ENCODE measurements at regions not wholly inside any gene's neighbourhood (a gene's known extent, or its start where the extent isn't known, plus 50 kb on each side); places are given as distances from the start of the nearest gene placed in this dataset.

DNA sequence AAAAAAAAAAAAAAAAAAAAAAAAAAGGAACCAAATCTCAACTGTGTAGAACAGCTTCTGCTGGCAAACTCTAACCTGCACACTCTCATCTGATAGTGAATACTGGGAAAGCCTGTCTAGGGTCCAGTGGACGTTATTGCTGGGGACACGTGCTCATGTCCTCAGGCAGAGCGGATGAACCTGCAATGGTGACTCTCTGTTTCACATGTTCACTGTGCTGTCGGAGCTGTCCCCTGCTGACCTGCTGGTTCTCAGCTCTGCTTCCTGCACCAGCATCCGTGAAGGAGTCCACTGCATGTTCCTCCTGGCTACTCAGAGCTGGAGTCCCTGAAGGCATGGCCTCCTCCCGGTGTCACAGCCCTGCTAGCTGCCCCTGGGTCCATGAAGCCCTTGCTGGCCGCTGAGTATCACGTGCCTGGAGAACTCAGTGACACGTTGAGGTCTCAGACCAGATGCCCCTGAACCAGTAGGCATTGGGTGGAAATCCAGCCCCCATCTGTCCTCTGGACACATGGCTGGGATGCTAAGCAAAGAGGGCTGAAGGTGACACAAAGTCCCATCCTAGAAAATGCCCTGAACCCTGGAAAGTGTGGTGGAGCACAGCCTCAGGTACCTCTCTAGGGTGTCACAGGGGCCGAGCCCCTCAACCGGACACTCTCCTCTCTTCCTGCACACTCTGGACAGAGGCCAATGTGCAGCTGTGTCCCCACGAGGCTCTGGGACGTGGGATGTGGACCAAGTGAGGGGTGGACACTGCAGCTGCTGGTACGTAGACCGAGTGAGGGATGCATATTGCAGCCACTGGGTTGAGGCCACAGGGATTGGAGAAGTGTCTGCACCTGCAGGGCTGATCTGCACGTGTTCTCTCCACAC lies 54.9 kb upstream of the FRMD1 start:
- peak; percentile 13 for DNase-seq (ENCODE audit: low spot score)

GRCh38 chr6:168133168-168133561 lies 54.2 kb upstream of the FRMD1 start:
- DNase-seq (ENCODE audit: low spot score): peak; percentile 10

DNA sequence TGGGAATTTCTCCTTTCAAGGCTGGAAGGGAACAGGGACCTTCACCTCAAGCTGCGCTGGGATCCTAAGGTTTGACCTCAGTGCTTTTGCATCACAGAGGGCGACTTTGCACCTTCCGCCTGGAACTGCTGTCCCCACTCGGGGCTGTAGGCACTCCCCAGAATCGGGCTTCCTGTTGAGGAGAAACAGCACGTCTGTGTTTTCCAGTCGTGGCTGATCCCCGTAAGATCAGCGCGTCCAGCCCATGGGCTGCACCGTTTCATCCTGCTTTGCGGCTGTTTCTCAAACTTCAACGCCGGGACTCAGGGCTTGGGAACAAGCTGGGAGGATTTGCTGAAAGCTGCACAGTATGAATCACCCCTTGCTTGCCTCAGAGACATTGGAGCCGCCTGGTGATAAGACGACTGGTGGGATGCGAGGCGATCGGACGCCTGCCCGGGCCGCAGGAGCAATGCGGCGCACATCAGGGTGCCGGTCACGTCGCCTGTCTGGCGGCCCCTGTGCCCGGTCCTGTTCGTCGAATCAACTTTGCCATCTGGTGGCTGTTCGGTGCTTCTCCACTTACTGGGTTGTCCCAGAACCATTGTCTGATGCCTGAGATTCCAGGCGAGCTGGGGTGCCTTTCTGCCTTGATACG lies 53.6 kb upstream of the FRMD1 start:
- peak; percentile 73 for DNase-seq (ENCODE audit: low spot score)

DNA sequence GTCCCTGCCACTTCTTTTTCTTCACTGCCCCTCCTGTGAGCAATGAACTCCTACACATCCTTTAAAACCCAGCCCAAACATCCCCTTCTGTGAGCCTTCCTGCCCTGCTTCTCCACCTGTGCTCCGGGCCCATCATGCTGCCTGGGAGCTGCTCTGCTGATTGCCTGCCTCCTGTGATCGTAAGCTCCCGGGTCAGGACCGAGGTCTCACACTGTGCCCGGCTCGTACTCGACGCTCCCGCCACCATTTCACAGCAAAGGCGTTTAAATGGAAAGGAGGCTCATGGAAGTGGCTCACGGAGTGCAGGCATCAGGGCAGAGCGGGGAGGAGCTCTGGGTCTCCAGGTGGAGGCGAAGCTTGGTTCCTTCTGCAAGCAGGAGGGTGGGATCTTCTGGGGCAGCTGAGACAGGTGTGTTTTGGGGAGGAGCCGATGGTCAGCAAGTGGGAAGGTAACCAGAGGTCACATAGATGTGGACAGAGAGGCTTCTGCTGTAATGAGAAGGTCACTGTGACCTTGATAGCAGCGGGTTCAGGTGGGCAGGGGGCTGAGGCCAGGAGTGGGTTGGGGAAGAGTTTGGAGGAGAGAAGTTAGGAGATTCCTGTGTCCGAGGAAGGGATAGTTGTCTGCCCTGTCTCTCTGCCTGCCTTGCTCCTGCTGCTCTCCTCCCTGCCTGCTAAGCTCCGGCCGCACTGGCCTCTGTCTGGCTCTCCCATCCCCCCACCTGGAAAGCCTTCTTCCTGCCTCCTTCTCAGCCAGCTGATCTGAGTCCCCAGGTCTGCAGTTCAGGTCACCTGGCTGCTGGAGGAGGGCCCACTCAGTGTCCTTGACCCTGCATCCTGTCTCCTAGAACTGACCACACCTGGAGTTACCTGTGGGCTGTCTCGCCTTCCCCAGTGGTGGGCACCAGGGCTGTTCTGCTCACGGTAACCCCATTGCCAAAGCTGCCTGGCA lies 52.7 kb upstream of the FRMD1 start:
- peak; percentile 14 for DNase-seq (ENCODE audit: low spot score)

DNA sequence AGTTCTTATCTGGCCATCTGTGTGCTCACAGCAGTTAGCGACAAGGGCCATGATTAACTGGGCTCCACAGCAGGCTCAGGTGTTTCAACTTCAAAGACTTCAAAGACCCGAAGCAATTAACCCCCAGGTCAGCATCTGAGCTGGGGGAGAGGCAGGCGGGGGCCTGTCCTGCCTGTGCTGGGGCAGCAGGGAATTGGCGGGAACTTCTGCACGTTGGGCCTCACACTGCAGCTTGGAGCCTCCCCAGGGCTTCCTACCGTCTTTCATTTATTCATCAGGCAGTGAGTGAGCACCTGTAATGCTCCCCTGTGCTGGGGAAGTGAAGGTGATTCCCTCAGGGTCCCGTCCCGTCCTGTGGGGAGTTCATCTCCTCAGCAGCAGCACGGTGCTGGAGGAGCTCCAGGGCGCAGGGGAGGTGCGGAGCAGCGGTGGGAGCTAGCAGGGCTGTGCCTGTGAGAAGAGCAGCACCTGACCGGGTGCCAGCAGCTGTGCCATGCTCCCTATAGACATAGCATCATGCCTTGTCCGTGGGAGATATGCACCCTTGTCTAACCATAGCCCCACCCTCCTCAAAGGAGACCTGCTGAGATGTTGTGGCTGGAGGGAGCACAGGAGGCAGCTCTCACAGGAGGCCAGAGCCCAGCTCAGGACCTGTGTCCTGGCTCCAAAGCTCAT lies 51.8 kb upstream of the FRMD1 start:
- peak; percentile 3 for DNase-seq (ENCODE audit: low spot score)

DNA sequence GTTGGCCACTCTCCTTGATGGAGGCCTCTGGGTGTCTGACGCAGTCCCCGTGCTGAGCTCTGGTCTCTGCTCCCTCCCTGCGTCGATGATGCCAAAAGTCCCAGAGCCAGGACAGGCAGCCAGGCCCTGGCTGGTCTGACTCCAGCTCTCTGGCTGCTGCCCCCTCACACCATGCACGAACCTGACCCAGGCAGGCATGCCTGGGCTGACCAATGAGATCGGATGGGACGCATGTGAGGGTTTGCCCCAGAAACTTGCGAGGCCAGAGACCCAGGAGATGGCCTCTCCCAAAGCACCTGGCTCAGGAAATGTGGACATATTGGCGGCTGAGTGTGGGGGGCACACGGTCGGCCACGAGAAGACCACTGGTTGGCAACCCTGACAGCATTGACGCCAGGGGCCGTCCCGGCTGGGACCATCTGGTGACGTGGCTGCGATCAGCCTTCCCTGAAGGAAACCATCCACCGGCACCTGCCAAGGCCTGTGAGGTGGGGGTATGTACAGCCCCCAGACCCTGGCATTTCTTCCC lies 51.2 kb upstream of the FRMD1 start:
- peak; percentile 8 for DNase-seq (ENCODE audit: low spot score)

DNA sequence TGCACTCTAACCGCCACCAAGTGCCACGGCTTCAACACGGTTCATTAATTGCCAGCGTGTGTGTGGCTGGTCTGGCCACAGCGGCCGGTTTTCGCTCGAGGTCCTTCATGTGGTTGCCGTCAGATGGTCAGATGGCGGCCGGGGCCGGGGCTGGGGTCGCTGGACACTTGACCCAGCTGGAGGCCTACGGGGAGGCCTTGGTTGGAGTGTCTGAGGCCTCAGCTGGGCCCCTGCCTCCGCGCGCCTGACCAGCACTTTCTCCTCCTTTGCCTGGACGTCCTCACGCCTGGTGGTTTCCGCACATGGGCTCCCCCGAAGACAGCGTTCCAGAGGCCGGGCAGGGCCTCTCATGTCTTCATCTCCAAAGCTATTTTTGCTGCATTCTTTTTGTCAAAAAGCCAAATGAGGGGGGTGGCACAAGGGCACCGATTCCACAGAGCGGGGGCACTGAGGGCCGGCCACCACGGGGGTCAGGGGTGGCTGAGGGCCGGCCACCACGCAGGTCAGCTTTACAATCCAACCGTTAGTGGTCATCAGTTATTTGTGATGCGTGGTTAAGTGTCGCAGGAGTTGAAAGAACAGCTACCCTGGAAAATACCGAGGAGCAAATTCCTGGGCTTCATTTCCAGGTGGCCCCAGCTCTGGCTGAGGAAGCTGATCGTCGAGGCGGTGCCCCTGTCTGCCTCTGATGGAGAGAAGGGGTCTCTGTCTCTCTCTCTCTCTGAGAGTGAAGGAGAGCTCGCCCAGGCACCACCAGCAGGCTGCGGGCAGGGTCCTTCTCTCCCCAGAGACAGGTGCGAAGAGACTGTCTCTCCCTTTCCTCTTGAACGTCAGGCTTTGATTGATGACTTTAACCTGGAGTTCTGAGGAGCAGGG lies 50.5 kb upstream of the FRMD1 start:
- peak; percentile 7 for DNase-seq (ENCODE audit: low spot score)

GRCh38 chr6:168128631-168129291 lies 49.7 kb upstream of the FRMD1 start:
- DNase-seq (ENCODE audit: low spot score): peak; percentile 2

All from HuH-7.5 (cell line).